ENCODE measurements at regions not wholly inside any gene's neighbourhood (a gene's known extent, or its start where the extent isn't known, plus 50 kb on each side); places are given as distances from the start of the nearest gene placed in this dataset.

GRCh38 chrX:120021927-120022326 lies 55.6 kb downstream of the RHOXF2B start:
- in situ Hi-C loops (cut with HindIII; ENCODE audit: low sequenced_read_pairs) = no loop called here

GRCh38 chrX:120020305-120020704 lies 57.2 kb downstream of the RHOXF2B start:
- in situ Hi-C loops (cut with HindIII; ENCODE audit: low sequenced_read_pairs) = no loop called here

GRCh38 chrX:120016068-120016441 lies 61.4 kb downstream of the RHOXF2B start:
- in situ Hi-C loops (cut with HindIII; ENCODE audit: low sequenced_read_pairs) = no loop called here

- in situ Hi-C loops (cut with HindIII; ENCODE audit: low sequenced_read_pairs) = no loop called here
Observed at GRCh38 chrX:120015145-120016067, 62.1 kb downstream of the RHOXF2B start.

GRCh38 chrX:120014354-120015130 lies 62.9 kb downstream of the RHOXF2B start:
- in situ Hi-C loops (cut with HindIII; ENCODE audit: low sequenced_read_pairs) = no loop called here

- in situ Hi-C loops (cut with HindIII; ENCODE audit: low sequenced_read_pairs) = no loop called here
Observed at GRCh38 chrX:120001787-120002186, 58.2 kb upstream of the NKAP start.

GRCh38 chrX:120000490-120001246 lies 57.1 kb upstream of the NKAP start:
- in situ Hi-C loops (cut with HindIII; ENCODE audit: low sequenced_read_pairs) = no loop called here

- in situ Hi-C loops (cut with HindIII; ENCODE audit: low sequenced_read_pairs) = loop anchor here (25.0 kb wide), 1 partner anchor 263 kb away; the partner anchor contains the start of gene ZBTB33
Observed at GRCh38 chrX:119999087-119999634, 55.6 kb upstream of the NKAP start.

- in situ Hi-C loops (cut with HindIII; ENCODE audit: low sequenced_read_pairs) = loop anchor here (25.0 kb wide), 1 partner anchor 265 kb away; the partner anchor contains the start of gene ZBTB33
Observed at GRCh38 chrX:119997570-119997969, 54.0 kb upstream of the NKAP start.

- in situ Hi-C loops (cut with HindIII; ENCODE audit: low sequenced_read_pairs) = loop anchor here (25.0 kb wide), 1 partner anchor 265 kb away; the partner anchor contains the start of gene ZBTB33
Observed at GRCh38 chrX:119996600-119997524, 53.3 kb upstream of the NKAP start.

GRCh38 chrX:119996069-119996468 lies 52.5 kb upstream of the NKAP start:
- in situ Hi-C loops (cut with HindIII; ENCODE audit: low sequenced_read_pairs) = loop anchor here (25.0 kb wide), 1 partner anchor 266 kb away; the partner anchor contains the start of gene ZBTB33

All from endothelial cell of hepatic sinusoid (primary cell).